ENCODE measurements at regions not wholly inside any gene's neighbourhood (a gene's known extent, or its start where the extent isn't known, plus 50 kb on each side); places are given as distances from the start of the nearest gene placed in this dataset.

GRCh38 chrX:20352504-20352903 is 85.8 kb upstream of the RPS6KA3 start:
- Histone ChIP-seq H3K36me3 (replicated peaks in 1 of 2; ENCODE audit: control insufficient read depth in 1 of 2, insufficient read depth in 2 of 2, low read length in 1 of 2) (no peaks in the 10 kb centered on the region), H3K4me3 (ENCODE audit: low read depth in 2 of 2, low read length in 1 of 2) (no peak overlapping the region), H3K9me3 (no peaks in the 10 kb centered on the region), H3K4me1 (ENCODE audit: control insufficient read depth in 1 of 2, insufficient read depth in 2 of 2, low read depth in 1 of 2, low read length in 1 of 2) (no peaks in the 10 kb centered on the region), H3K79me2 (ENCODE audit: insufficient read depth) (no peaks in the 10 kb centered on the region), H3K4me2 (no peak overlapping the region), H3F3A (replicated peaks; ENCODE audit: insufficient read depth) (no peaks in the 10 kb centered on the region), H3K9ac (no peak overlapping the region), H3K9me2 (no peaks in the 10 kb centered on the region), H3K27ac (ENCODE audit: low read depth in 2 of 2, low read length in 1 of 2) (no peak overlapping the region), H3K27me3 (ENCODE audit: insufficient read depth) (no peaks in the 10 kb centered on the region), H4K20me1 (ENCODE audit: insufficient read depth) (no peaks in the 10 kb centered on the region), H2AFZ (ENCODE audit: low read depth) (no peak overlapping the region)
- TF ChIP-seq ELF1 (IDR thresholded peaks at IDR 0.05), result no peak
- TF ChIP-seq MAX (IDR thresholded peaks at IDR 0.05; ENCODE audit: low read depth), result no peak
- TF ChIP-seq PBX3 (IDR thresholded peaks at IDR 0.05), result no peak
- no peak for TF ChIP-seq USF2 (IDR thresholded peaks at IDR 0.05; ENCODE audit: borderline replicate concordance, low read depth, low read length)
- TF ChIP-seq YY1 (IDR thresholded peaks at IDR 0.05; ENCODE audit: low read depth), result no peak
- no peak for TF ChIP-seq CHD2 (IDR thresholded peaks at IDR 0.05; ENCODE audit: low read length, partially characterized antibody)
- no peak for TF ChIP-seq GATA2 (CRISPR knock-in tag; IDR thresholded peaks at IDR 0.05)
- no peak for TF ChIP-seq NFIC (IDR thresholded peaks at IDR 0.05; ENCODE audit: borderline replicate concordance)
- 50% methylated on average over 6 of the region's 6 CpGs for WGBS (ENCODE audit: low lambda C conversion rate)
- ChIA-PET POLR2A (no interaction called here), CTCF (no interaction called here)
- no peak for DNase-seq

- WGBS (ENCODE audit: low lambda C conversion rate), result 32% methylated on average over 3 of the region's 3 CpGs
- CTCF ChIA-PET, result interaction anchor here (0.5 kb wide), 1 partner anchor 875 kb away, joined by 3 read pairs; no protein-coding TSS in a partner anchor
Observed at GRCh38 chrX:20350596-20350995, 83.9 kb upstream of the RPS6KA3 start.

More at GRCh38 chrX:20350596-20350995, 83.9 kb upstream of the RPS6KA3 start:
- H3K36me3 ChIP-seq (replicated peaks in 1 of 2; ENCODE audit: control insufficient read depth in 1 of 2, insufficient read depth in 2 of 2, low read length in 1 of 2), result no peaks in the 10 kb centered on the region
- H3K9me3 ChIP-seq, result no peaks in the 10 kb centered on the region
- H3K4me3 ChIP-seq (ENCODE audit: low read depth in 2 of 2, low read length in 1 of 2), result no peak overlapping the region
- no peaks in the 10 kb centered on the region for H3F3A ChIP-seq (replicated peaks; ENCODE audit: insufficient read depth)
- no peaks in the 10 kb centered on the region for H4K20me1 ChIP-seq (ENCODE audit: insufficient read depth)
- H3K9ac ChIP-seq, result no peak overlapping the region
- no peak overlapping the region for H2AFZ ChIP-seq (ENCODE audit: low read depth)
- no peak overlapping the region for H3K27ac ChIP-seq (ENCODE audit: low read depth in 2 of 2, low read length in 1 of 2)
- H3K4me1 ChIP-seq (ENCODE audit: control insufficient read depth in 1 of 2, insufficient read depth in 2 of 2, low read depth in 1 of 2, low read length in 1 of 2), result no peaks in the 10 kb centered on the region
- DNase-seq, result no peak
- POLR2A ChIA-PET, result no interaction called here
- no peaks in the 10 kb centered on the region for H3K79me2 ChIP-seq (ENCODE audit: insufficient read depth)
- TF ChIP-seq RAD21 (IDR thresholded peaks at IDR 0.05; ENCODE audit: low read length) (no peak), NFIC (IDR thresholded peaks at IDR 0.05; ENCODE audit: borderline replicate concordance) (no peak), YY1 (IDR thresholded peaks at IDR 0.05; ENCODE audit: low read depth) (no peak), USF2 (IDR thresholded peaks at IDR 0.05; ENCODE audit: borderline replicate concordance, low read depth, low read length) (no peak), FOXJ3 (CRISPR knock-in tag; IDR thresholded peaks at IDR 0.05) (no peak), EP300 (IDR thresholded peaks at IDR 0.05; ENCODE audit: borderline replicate concordance in 1 of 2, low read depth in 1 of 2, low read length in 1 of 2) (no peak), SIN3A (IDR thresholded peaks at IDR 0.05; ENCODE audit: borderline replicate concordance, low read depth, low read length) (no peak), EZH2phosphoT487 (IDR thresholded peaks at IDR 0.05; ENCODE audit: borderline replicate concordance, low read depth) (no peak), CTCF (IDR thresholded peaks at IDR 0.05) (no peak), RFX5 (IDR thresholded peaks at IDR 0.05; ENCODE audit: low read length) (no peak), ELF1 (IDR thresholded peaks at IDR 0.05) (no peak), TAF1 (IDR thresholded peaks at IDR 0.05; ENCODE audit: borderline replicate concordance, low read depth, low read length) (no peak), POLR2AphosphoS5 (IDR thresholded peaks at IDR 0.05; ENCODE audit: low read depth, low read length) (no peak), PBX3 (IDR thresholded peaks at IDR 0.05) (no peak), RXRA (IDR thresholded peaks at IDR 0.05; ENCODE audit: borderline replicate concordance, low read depth) (no peak), TEAD4 (IDR thresholded peaks at IDR 0.05; ENCODE audit: borderline replicate concordance, insufficient read depth) (no peak), MXI1 (IDR thresholded peaks at IDR 0.05; ENCODE audit: low read depth, low read length) (no peak), RCOR1 (IDR thresholded peaks at IDR 0.05; ENCODE audit: low read length) (no peak)
- no peak overlapping the region for H3K4me2 ChIP-seq
- H3K27me3 ChIP-seq (ENCODE audit: insufficient read depth), result no peaks in the 10 kb centered on the region
- H3K9me2 ChIP-seq, result no peaks in the 10 kb centered on the region
